G401 (cell line): ENCODE measurements at regions not wholly inside any gene's neighbourhood (a gene's known extent, or its start where the extent isn't known, plus 50 kb on each side); places are given as distances from the start of the nearest gene placed in this dataset.
"Not testable (repeated sequence)": the region's sequence is repeated elsewhere in the genome, so short reads cannot be mapped to it uniquely, and the experiment has no call there.

Experiments
- DNase-seq: peaks from one replicate; pipeline ENCODE4 v3.0.0-alpha.2; 2015; ENCODE audit warnings: low spot score
- in situ Hi-C: cut with HindIII; loops from 2 replicates; pipeline ENCODE4 v1.10.0; 2016; ENCODE audit warnings: low sequenced_read_pairs, mixed read lengths

DNA sequence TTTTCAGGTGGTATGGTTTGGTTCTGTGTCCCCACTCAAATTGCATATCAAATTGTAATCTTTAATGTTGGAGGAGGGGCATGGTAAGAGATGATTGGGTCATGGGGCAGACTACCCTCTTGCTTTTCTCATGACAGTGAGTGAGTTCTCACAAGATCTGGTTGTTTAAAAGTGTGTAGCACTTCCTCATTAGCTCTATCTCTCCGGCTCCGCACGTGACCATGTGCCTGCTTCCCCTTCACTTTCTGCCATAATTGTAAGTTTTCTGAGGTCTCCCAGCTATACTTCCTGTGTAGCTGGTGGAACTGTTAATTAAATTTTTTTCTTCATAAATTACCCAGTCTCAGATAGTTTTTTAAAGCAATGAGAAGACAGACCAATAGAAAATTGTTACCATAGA lies 843.2 kb downstream of the AMY1C start:
- no peak for DNase-seq
- in situ Hi-C loops: no loop called here

DNA sequence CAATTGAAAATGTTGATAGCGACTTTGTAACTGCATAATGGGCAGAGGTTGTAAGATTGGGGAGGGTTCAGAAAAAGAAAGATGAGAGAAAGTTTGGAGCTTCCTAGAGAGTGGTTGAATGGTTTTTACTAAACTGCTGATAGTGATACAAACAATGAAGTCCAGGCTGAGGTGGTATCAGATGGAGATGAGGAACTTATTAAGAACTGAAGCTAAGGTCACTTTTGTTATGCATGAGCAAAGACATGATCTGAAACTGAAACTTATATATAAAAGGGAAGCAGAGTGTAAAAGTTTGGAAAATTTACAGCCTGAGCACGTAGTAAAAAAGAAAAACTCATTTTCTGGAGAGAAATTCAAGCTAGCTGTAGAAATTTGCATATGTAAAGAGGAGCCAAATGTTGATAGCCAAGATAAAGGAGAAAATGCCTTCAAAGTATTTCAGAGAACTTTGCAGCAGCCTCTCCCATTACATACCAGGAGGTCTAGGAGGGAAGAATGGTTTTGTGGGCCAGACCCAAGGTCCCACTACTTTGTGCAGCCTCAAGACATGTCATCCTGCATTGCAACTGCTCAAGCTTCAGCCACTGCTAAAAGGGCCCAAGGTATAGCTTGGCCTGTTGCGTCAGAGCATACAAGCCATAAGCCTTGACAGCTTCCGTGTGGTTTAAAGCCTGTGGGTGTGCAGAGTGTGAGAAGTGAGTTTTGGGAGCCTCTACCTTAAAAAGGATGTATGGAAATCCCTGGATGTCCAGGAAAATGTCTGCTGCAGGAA lies 843.9 kb downstream of the AMY1C start:
- in situ Hi-C loops: no loop called here
- DNase-seq: no peak

DNA sequence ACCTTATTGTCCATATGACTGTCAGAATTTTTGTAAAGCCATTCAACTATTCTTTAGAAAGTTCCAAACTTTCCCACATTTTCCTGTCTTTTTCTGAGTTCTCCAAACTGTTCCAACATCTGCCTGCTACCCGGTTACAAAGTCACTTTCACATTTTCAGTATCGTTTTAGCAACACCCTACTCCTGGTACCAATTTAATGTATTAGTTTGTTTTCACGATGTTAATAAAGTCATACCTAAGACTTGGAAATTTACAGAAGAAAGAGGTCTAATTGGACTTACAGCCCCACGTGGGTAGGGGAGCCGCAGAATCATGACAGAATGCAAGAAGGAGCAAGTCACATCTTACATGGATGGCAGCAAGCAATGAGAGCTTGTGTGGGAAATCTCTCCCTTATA lies 867.8 kb downstream of the AMY1C start:
- no peak for DNase-seq
- in situ Hi-C loops: no loop called here

DNA sequence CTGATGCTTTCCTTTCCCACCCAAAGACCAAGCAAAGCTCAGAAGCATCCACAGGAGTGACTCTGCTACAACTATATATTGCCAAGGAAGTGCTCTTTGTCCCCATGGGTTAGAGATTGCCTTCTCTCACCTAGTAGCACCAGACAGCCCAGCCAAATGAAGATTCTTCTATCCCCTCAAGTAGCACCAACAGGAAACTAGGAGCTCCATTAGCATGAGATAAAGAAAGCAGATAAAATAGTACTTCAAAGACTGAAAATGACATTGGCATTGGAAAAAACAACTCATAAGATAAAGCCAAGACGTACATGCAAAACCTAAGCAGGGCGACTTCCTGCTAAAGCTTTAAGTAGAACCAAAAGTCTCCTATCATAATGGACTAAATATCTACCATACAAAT lies 871.5 kb downstream of the AMY1C start:
- in situ Hi-C loops: no loop called here
- no peak for DNase-seq

DNA sequence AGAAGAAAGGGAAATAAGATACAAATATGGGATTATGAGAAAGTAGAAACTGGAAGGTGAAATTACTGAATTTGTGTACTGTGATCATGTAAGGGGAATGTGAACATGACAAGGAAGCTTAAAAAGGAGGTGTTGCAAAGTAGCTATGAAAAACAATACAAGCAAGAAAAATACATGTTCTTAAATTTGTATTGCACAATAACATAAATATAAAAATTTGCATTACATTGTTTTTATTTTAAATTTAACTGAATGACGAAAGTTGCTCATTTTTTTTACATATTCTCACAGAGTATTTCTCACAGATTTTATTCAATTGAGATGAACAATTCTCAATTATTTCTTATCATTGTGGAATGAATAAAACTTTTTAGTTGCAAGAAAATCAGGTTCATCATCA lies 874.8 kb downstream of the AMY1C start:
- in situ Hi-C loops: no loop called here

DNA sequence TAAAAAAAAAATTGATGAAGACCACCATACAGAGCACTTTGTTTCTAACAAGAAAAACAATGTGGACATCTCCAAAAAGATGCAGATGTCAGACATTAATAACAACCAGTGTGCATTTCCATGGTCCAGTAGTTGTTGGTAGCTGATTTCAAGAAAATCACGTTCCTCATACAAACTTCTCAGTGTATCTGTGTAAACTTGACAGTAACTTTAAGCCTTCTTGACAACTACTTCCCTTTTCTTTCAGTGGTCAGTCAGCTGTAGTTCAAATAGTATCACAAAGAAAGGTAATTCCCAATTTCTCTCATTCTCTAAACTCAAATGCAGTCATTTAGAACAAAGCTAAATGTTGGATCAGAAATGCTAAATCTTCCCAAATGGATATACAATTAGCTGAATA lies 879.9 kb downstream of the AMY1C start:
- in situ Hi-C loops: no loop called here
- no peak for DNase-seq

More for the DNA sequence above, 874.8 kb downstream of the AMY1C start:
- no peak for DNase-seq

DNA sequence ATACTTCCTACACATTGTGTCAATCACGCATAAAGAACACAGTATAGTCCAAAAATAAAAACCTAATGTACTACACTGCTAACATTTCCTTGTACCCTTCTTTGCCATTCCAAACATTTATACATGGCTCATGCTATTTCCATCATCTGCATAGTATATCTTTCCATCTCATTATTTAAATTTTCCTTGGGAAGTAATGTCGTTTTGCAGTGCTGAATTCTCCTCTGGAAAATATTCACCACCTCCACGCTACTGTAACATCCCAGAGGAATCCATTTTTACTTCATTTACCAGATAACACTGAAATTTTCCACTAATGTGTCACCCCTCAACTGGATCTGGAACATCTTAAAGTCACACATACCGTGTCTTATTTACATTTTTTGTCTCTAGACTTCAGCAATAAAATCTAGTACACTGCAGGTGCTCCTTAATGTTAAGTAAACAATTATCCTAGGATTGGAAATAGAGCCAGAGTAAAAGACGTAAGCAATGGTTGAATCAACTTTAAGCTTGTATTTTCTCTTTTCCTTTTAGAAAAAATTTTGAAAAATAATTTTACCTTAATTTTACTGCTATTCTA lies 881.0 kb downstream of the AMY1C start:
- in situ Hi-C loops: no loop called here
- DNase-seq: no peak

DNA sequence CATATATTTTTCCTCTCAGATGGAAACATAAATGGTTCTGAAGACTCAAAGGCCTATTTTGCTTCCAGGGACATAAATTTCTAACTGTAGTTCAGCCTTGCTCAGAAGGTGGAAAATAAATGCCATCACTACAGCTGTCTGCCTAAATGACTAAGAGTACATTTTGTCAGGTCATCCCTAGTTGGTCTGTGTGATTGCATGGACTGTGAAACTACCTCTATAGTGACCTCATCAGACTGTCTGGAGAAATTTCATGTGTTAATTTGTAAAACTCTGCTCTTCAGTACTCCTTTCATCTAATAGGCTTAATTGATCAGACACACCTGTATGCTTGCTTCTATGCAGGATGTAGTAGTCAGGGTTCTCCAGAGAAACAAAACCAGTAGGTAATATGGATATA lies 886.9 kb downstream of the AMY1C start:
- in situ Hi-C loops: no loop called here
- no peak for DNase-seq

DNA sequence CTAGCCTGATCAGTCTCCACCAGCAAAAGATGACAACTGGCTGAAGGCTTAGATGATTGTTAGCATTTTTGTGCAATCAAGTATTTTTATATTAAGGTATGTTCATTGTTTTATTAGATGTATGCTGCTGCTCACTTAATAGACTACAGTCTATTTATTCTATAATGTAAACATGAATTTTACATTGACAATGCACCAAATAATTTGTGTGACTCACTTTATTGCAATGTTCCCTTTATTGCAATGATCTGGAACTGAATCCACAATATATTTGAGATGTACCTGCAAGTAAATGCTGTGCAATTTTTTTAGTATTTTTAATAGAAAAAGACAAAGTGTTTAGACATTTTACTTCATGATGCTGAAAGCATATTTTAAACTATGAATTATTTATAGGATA lies 896.5 kb downstream of the AMY1C start:
- in situ Hi-C loops: no loop called here
- no peak for DNase-seq

DNA sequence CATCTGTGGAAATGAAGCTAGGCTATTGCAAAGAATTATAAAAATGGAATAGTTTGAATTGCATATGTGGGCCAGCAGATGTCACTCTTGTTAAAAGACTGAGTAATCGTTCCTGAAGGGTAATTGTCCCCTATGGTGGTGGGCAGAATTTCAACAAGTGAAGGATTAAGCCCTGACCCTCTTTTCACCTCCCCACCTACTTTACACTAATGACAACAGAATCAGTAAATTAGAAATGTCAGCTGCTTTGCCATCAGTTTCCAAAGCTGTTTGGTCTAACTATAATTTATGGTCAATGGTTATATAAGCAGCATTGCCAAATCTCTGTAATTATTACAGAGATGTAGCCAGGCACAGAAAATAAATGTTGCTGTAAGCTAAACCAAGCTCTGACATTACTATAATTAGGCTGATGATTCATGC lies 898.6 kb downstream of the AMY1C start:
- peak; percentile 16 for DNase-seq
- in situ Hi-C loops: no loop called here

DNA sequence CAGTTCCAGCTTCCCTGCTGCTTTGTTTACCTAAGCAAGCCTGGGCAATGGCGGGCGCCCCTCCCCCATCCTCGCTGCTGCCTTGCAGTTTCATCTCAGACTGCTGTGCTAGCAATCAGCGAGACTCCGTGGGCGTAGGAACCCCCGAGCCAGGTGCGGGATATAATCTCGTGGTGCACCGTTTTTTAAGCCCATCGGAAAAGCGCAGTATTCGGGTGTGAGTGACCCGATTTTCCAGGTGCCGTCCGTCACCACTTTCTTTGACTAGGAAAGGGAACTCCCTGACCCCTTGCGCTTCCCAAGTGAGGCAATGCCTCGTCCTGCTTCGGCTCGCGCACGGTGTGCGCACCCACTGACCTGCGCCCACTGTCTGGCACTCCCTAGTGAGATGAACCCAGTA lies 914.7 kb downstream of the AMY1C start:
- in situ Hi-C loops, DNase-seq: not testable (repeated sequence)

DNA sequence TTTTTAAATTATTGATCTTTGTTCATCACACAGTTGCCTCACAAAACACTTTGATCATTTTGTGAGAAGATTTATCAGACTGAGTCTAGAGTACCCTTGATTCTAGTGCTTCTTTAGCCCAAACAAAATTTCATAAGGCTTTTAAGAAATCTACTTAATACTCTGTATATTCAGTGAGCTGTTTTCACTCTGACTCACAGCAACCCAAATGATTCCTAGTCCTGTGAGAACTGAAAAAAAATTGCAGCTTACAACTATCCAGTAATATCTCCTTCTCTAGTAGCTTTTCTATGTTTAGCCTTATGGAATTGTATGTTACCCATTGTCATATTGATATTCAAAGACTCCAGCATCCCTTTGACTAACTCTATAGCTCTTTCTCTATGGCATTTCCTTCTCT lies 915.6 kb downstream of the AMY1C start:
- DNase-seq: no peak
- in situ Hi-C loops: no loop called here

DNA sequence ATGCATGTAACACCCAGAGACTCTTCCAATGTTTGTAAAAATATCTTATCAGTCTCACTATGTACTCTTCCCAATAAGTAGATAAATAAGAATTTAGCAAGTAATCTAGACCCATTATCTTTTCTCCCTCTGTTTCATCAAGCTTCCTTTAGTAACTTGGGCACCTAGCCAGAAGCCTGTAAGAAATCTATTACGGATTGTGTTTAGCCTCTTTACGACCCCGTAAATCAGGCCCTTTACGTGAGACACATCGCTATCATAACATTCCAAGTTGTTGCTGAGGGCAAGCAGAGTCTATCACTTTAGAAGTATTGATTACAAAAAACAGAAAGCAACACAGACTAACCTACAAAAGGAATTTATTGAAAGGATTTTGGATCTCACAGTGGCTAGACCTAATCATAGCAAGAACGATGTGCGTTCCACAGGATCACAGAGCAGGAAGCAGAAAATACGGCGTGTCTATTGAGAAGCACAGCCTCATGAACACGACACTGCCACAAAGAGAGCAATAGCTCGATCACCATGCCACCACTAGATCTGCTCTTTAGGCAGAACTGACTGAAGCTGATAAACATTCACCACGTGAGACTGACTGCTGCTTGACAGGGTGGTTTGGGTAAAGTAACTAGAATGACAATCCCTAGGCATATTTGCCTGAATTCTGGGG lies 922.1 kb downstream of the AMY1C start:
- in situ Hi-C loops: no loop called here
- DNase-seq: no peak

DNA sequence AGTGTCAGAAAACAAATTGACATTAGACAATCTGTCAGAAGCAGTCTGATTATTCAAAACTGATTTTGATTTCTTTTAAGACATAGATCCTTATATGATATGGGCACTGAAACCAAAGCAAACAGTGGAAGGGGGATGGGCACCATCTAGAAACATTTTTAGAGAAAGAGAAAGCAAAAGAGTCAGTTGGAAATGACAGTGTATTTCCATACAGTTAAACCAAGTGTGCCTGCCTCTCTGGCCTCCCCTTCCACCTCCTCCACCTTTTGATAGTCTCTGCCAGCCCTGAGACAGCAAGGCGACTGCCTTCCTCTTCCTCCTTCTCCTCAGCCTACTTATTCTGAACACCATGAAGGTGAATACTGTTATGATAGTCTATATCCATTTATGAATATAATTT lies 949.7 kb downstream of the AMY1C start:
- in situ Hi-C loops: no loop called here

DNA sequence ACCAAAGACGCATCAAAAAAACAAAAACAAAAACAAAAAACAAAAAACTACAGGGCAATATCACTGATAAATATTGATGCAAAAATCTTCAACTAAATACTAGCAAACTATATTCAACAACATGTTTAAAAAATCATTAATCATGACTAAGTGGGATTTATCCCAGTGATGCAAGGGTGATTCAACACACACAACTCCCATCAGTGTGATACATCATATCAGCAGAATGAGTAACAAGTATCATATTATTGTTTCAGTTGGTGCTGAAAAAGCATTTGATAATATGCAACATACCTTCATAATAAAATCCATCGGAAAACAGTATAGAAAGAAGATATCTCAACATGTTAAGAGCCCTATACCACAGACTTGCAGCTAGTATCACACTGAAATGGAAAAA lies 953.0 kb downstream of the AMY1C start:
- DNase-seq: no peak
- in situ Hi-C loops: no loop called here

More for the DNA sequence above, 949.7 kb downstream of the AMY1C start:
- no peak for DNase-seq

DNA sequence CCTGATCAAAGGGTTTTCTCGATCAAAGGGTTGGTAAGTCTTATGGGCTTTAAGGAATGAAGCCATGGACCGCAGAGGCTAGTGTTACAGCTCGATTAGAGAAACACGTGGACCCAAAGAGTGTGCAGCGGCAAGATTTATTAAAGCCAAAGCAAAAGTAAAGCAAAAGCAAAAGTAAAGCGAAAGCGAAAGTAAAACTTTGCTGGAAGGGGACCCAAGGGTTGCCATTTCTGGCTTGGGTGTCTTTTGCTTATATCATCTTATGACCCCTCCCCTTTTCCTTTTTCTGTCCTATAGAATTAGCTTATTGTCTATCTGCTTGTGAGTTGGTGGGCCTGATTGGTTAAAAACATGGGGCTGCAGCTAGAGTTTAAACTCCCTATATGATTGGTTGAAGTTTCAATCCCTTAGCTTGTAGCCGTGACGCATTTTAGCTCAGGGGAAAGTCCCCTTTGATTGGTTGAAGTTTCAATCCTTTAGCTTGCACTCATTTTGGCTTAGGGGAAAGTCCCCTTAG lies 957.0 kb downstream of the AMY1C start:
- in situ Hi-C loops: no loop called here
- no peak for DNase-seq

DNA sequence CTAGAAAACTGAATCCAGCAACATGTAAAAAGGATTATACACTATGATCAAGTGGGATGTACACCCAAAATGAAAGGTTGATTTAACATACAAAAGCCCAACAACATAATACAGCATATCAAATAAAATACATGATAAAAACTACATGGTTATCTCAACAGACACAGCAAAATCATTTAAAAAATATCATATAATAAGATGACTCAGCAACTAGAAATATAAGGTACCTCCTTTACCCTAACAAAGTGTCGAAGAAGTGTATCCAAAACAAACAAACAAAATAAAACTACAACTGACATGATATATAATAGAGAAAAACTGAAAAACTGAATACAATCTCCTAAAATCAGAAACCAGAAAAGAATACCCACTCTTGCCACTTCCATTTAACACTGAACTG lies 969.1 kb downstream of the AMY1C start:
- in situ Hi-C loops: no loop called here

DNA sequence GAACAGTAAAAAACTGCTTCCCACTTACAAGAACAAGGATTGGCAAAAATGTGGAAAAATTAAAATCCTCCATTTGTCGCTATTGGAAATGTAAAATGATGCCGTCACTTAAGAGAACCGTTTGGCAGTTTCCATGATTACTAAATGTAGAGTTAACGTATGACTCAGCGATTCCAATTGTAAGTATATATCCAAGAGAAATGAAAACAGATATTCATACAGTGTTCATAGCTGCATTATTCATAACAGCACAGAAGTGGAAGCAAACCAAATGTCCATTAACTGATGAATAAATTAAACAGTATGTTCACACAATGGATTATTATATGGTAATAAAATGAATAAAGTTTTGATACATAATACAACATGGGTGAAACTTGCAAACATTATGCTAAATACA lies 971.0 kb downstream of the AMY1C start:
- in situ Hi-C loops: no loop called here
- DNase-seq: no peak

More for the DNA sequence above, 969.1 kb downstream of the AMY1C start:
- DNase-seq: no peak

DNA sequence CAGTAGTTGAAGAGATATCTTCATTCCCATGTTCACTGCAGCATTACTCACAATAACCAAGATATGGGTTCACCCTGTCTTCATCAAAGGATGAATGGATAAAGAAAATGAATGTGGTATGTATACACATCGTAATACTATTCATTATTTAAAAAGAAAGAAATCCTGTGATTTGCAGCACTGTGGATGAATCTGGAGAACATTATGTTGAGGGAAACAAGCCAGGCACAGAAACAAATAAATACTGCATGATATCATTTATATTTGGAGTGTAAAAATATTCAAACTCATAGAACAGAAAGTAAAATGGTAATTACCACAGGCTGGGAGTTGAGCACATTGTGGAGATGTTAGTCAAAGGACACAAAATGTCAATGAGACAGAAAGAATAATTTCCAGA lies 977.2 kb downstream of the AMY1C start:
- in situ Hi-C loops: no loop called here

DNA sequence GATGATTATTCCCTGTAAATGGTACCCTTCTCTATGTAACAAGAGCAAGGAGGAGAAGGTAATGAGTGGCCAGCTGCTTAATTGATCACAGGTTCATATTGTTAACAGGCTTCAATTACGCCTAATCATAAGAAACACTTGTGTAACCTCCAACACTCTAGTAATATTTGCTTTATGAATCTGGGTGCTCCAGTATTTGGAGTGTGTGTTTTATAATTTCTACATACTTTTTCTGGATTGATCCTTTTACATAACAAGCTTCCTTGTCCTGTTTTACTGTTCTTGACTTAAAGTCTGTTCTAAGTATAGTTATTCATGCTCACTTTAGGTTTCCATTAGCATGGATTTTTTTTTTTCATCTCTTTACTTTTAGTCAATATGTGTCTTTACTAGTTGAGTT lies 984.2 kb downstream of the AMY1C start:
- in situ Hi-C loops: no loop called here

More for the DNA sequence above, 977.2 kb downstream of the AMY1C start:
- no peak for DNase-seq

More for the DNA sequence above, 984.2 kb downstream of the AMY1C start:
- DNase-seq: no peak
